A549 (cell line): ENCODE measurements at regions not wholly inside any gene's neighbourhood (a gene's known extent, or its start where the extent isn't known, plus 50 kb on each side); places are given as distances from the start of the nearest gene placed in this dataset.
A peak's percentile ranks its signal among the peaks of the same experiment; 100 is the strongest.

ENCODE experiments used
- ATAC-seq, 2 experiments: fragments of 200-7000 bp in 1 of 2; fragments of >200 bp in 1 of 2; cut with Nextera tagmentation in 1 of 2; cut with Tn5 transposase in 1 of 2; 3 replicates each; pipeline versions ENCODE4 v1.8.0 to v1.9.1; 2018 to 2020; ENCODE audit warnings: mild to moderate bottlenecking in 1 of 2, moderate library complexity in 1 of 2
- CTCF ChIA-PET: fragments of 300-600 bp; sonication (Branson Sonifier 250); formaldehyde crosslinking; extraction: SDS; loops from one replicate; lab custom pipeline; 2021; ENCODE audit warnings: antibody characterized with exemption, inconsistent platforms; lab: Yijun Ruan, JAX
- POLR2A ChIA-PET: fragments of 350-600 bp; formaldehyde crosslinking; extraction: SDS; loops from one replicate; lab custom pipeline; 2021; ENCODE audit warnings: antibody characterized with exemption, inconsistent platforms; lab: Yijun Ruan, JAX
- DNase-seq, 2 experiments: peaks; one replicate each; pipeline versions ENCODE4 v3.0.0 to v3.0.0-alpha.2; 2011 to 2016; ENCODE audit warnings: low read depth in 1 of 2, low spot score in 1 of 2
- FAIRE-seq: peaks from 2 replicates; lab custom pipeline; 2011; peaks lifted over from hg19 to GRCh38; lab: Jason Lieb, UNC
- H3K27ac ChIP-seq, 2 experiments: fragments of >200 bp; sonication (Bioruptor Twin); formaldehyde crosslinking; 3 replicates each; pipeline ENCODE4 v1.5.1; 2016 to 2017
- H3K4me1 ChIP-seq: fragments of >200 bp; sonication (Bioruptor Twin); formaldehyde crosslinking; 3 replicates; pipeline ENCODE4 v1.6.1; 2016
- H3K4me2 ChIP-seq: fragments of >200 bp; sonication (Bioruptor Twin); formaldehyde crosslinking; 3 replicates; pipeline ENCODE4 v1.6.1; 2016
- H3K4me3 ChIP-seq: fragments of >200 bp; sonication (Bioruptor Twin); formaldehyde crosslinking; 3 replicates; pipeline ENCODE4 v1.5.1; 2016
- H3K9me3 ChIP-seq: fragments of >200 bp; sonication (Bioruptor Twin); formaldehyde crosslinking; 3 replicates; pipeline ENCODE4 v1.6.1; 2016
- BHLHE40 ChIP-seq: IDR thresholded peaks from 2 replicates; pipeline ENCODE4 v1.6.1; 2012; ENCODE audit warnings: low read depth, low read length, inconsistent platforms
- CHD2 ChIP-seq: fragments of 150-350 bp; IDR thresholded peaks from 2 replicates; pipeline ENCODE4 v1.6.1; 2014; ENCODE audit warnings: low read length; ENCODE audit not compliant: partially characterized antibody
- ESRRA ChIP-seq: fragments of 150-350 bp; IDR thresholded peaks from 2 replicates; pipeline ENCODE4 v1.6.1; 2014; ENCODE audit warnings: mild to moderate bottlenecking, low read length, borderline replicate concordance
- FOSB ChIP-seq: fragments of 250-450 bp; sonication (Bioruptor Pico); IDR thresholded peaks from 2 replicates; pipeline ENCODE4 v1.5.0; 2020; ENCODE audit warnings: mild to moderate bottlenecking, moderate library complexity
- FOSL2 ChIP-seq, 2 experiments: fragments of 450-650 bp in 1 of 2; fragments of >200 bp in 1 of 2; sonication (Bioruptor Twin) in 1 of 2; formaldehyde crosslinking; IDR thresholded peaks; 2 replicates each; pipeline versions ENCODE4 v1.5.0 to v1.6.1; 2016 to 2020; ENCODE audit warnings: mild to moderate bottlenecking in 1 of 2, moderate library complexity in 1 of 2
- JUNB ChIP-seq: fragments of >200 bp; sonication (Bioruptor Twin); formaldehyde crosslinking; IDR thresholded peaks from 2 replicates; pipeline ENCODE4 v1.6.1; 2016
- KDM5A ChIP-seq: fragments of 200-600 bp; sonication (generic); IDR thresholded peaks from 2 replicates; pipeline ENCODE4 v1.6.1; 2016; ENCODE audit warnings: antibody characterized with exemption, mild to moderate bottlenecking
- MAFK ChIP-seq: fragments of 450-650 bp; IDR thresholded peaks from 2 replicates; pipeline ENCODE4 v1.6.1; 2014; ENCODE audit not compliant: partially characterized antibody
- MAZ ChIP-seq: fragments of 150-350 bp; IDR thresholded peaks from 2 replicates; pipeline ENCODE4 v1.6.1; 2014; ENCODE audit warnings: antibody characterized with exemption, low read depth, low read length, borderline replicate concordance
- NFE2L2 ChIP-seq: fragments of 150-350 bp; conservative IDR thresholded peaks from 2 replicates; pipeline ENCODE4 v1.6.1; 2014; ENCODE audit warnings: low read length
- NPAS2 ChIP-seq: fragments of 250-450 bp; sonication (Bioruptor Pico); IDR thresholded peaks from 2 replicates; pipeline ENCODE4 v1.8.0; 2022; ENCODE audit warnings: mild to moderate bottlenecking, moderate library complexity, borderline replicate concordance
- RAD21 ChIP-seq, 2 experiments: fragments of >200 bp in 1 of 2; sonication (Bioruptor Twin) in 1 of 2; formaldehyde crosslinking in 1 of 2; IDR thresholded peaks in 1 of 2; conservative IDR thresholded peaks in 1 of 2; 2 replicates in 1 of 2; 3 replicates in 1 of 2; pipeline ENCODE4 v1.6.1; 2012 to 2018; ENCODE audit warnings: inconsistent platforms in 1 of 2
- RCOR1 ChIP-seq: fragments of 150-350 bp; IDR thresholded peaks from 2 replicates; pipeline ENCODE4 v1.6.1; 2014; ENCODE audit warnings: antibody characterized with exemption, low read length, low read depth
- TFCP2L1 ChIP-seq: fragments of 250-450 bp; sonication (Bioruptor Pico); IDR thresholded peaks from 2 replicates; pipeline ENCODE4 v1.5.0; 2021; ENCODE audit warnings: mild to moderate bottlenecking
- ZC3H11A ChIP-seq: fragments of 450-650 bp; IDR thresholded peaks from 2 replicates; pipeline ENCODE4 v1.6.1; 2014; ENCODE audit warnings: antibody characterized with exemption, mild to moderate bottlenecking
- WGBS: methylation state at CpG from one replicate; pipeline ENCODE4 v1.1.6; 2017; ENCODE audit errors: missing lambda C conversion rate; 5-methylcytosine and 5-hydroxymethylcytosine counted together
- TF ChIP-seq, protein P1 (sequence below): fragments of 200-600 bp; sonication (generic); IDR thresholded peaks from 2 replicates; pipeline ENCODE4 v1.6.1; 2016; ENCODE audit warnings: antibody characterized with exemption, mild to moderate bottlenecking, moderate library complexity
- TF ChIP-seq, protein P2 (sequence below): fragments of 250-450 bp; sonication (Bioruptor Pico); IDR thresholded peaks from 2 replicates; pipeline ENCODE4 v1.5.0; 2021; ENCODE audit warnings: mild to moderate bottlenecking, moderate library complexity, borderline replicate concordance
- TF ChIP-seq, protein P3 (sequence below): fragments of >200 bp; sonication (Bioruptor Twin); formaldehyde crosslinking; IDR thresholded peaks from 3 replicates; pipeline ENCODE4 v1.6.1; 2016

DNA sequence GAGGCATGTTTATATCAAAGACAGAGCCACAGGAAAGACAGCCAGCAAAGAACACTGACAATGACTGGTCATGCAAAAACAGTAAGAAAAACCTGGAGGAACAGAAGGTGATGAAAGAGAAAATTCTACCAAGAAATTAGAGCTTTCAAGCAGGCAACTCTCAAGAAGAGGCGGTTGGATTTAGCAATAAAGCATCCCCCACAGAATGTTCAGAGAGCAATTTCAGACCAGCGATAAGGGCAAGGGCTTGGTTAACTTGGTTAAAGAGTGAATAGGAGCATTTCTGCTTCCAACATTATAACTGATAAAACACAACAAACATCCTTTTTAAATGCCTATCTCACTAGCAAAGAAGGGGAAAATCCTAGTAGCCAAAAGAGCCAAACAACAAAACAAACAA lies 68.0 kb upstream of the NCKAP5 start (continued):
- TF ChIP-seq, protein P1, sequence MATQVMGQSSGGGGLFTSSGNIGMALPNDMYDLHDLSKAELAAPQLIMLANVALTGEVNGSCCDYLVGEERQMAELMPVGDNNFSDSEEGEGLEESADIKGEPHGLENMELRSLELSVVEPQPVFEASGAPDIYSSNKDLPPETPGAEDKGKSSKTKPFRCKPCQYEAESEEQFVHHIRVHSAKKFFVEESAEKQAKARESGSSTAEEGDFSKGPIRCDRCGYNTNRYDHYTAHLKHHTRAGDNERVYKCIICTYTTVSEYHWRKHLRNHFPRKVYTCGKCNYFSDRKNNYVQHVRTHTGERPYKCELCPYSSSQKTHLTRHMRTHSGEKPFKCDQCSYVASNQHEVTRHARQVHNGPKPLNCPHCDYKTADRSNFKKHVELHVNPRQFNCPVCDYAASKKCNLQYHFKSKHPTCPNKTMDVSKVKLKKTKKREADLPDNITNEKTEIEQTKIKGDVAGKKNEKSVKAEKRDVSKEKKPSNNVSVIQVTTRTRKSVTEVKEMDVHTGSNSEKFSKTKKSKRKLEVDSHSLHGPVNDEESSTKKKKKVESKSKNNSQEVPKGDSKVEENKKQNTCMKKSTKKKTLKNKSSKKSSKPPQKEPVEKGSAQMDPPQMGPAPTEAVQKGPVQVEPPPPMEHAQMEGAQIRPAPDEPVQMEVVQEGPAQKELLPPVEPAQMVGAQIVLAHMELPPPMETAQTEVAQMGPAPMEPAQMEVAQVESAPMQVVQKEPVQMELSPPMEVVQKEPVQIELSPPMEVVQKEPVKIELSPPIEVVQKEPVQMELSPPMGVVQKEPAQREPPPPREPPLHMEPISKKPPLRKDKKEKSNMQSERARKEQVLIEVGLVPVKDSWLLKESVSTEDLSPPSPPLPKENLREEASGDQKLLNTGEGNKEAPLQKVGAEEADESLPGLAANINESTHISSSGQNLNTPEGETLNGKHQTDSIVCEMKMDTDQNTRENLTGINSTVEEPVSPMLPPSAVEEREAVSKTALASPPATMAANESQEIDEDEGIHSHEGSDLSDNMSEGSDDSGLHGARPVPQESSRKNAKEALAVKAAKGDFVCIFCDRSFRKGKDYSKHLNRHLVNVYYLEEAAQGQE, result no peak
- no peak for TF ChIP-seq KDM5A
- TF ChIP-seq NFE2L2, result no peak
- TF ChIP-seq, protein P2, sequence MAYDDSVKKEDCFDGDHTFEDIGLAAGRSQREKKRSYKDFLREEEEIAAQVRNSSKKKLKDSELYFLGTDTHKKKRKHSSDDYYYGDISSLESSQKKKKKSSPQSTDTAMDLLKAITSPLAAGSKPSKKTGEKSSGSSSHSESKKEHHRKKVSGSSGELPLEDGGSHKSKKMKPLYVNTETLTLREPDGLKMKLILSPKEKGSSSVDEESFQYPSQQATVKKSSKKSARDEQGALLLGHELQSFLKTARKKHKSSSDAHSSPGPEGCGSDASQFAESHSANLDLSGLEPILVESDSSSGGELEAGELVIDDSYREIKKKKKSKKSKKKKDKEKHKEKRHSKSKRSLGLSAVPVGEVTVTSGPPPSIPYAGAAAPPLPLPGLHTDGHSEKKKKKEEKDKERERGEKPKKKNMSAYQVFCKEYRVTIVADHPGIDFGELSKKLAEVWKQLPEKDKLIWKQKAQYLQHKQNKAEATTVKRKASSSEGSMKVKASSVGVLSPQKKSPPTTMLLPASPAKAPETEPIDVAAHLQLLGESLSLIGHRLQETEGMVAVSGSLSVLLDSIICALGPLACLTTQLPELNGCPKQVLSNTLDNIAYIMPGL (CRISPR knock-in tag), result no peak
- TF ChIP-seq RCOR1, result no peak

DNA sequence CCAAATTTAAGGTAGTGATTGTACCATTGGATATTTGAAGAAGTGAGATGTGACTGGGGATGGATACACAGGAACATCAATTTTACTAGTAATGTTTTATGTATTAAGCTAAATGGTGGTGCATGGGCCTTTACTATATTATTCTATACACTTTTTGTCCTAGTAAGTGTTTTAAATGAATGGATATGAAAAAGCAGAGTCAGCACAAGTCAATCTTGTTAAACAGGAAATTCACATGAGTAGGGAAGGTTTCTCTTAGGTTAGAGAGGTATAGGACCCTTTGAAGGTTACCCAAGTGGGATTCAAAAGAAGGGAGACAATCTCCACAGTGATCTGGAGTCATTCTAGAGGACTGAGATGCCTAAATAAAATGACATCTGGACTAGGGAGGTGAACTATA lies 71.8 kb upstream of the NCKAP5 start:
- ChIA-PET POLR2A (no interaction called here), CTCF (no interaction called here)
- H3K4me2 ChIP-seq, result no peak overlapping the region
- no peak overlapping the region for H3K27ac ChIP-seq
- ATAC-seq, result no peak
- FAIRE-seq, result no peak
- no peak for DNase-seq
- H3K4me3 ChIP-seq, result no peak overlapping the region
- no peaks in the 10 kb centered on the region for H3K9me3 ChIP-seq
- H3K4me1 ChIP-seq, result no peaks in the 10 kb centered on the region
- TF ChIP-seq JUNB, result no peak
- no peak for TF ChIP-seq FOSL2 (IDR thresholded peaks at IDR 0.05)
- no peak for TF ChIP-seq FOSL2 (CRISPR knock-in tag; IDR thresholded peaks at IDR 0.05)
- TF ChIP-seq TFCP2L1 (CRISPR knock-in tag), result no peak
- peak; percentile 83 for TF ChIP-seq MAFK
- TF ChIP-seq ZC3H11A, result no peak

DNA sequence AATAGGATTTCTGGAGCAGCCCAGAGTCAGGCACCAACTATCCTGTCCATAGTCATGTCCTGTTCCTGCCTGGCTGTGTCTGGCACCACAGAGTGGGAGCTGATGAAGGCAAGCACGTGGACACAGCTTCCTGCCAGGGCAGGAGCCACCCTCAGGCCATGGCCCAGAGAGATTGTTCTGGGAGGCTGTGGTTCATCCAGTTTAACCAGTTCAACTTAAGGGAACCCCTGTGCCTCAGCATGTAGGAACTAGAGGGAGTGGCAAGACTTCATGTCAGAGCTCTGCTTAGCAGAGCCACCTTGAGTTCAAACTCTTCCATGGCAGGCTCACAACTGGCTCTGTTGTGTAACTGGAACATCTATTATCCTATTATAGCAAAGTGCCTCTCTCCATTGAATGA lies 73.2 kb upstream of the NCKAP5 start:
- ChIA-PET POLR2A (no interaction called here), CTCF (interaction anchor here (0.6 to 1.4 kb wide), 3 partner anchors 12 to 352 kb away, joined by 3 to 4 read pairs (median 4); no protein-coding TSS in a partner anchor)
- 38% methylated on average over 1 of the region's 1 CpG for WGBS
- ATAC-seq, result peak; percentile 62 to 76; a peak in 4 of 6 replicates
- FAIRE-seq, result no peak
- Histone ChIP-seq H3K4me1 (no peaks in the 10 kb centered on the region), H3K4me2 (no peak overlapping the region), H3K4me3 (no peak overlapping the region), H3K27ac (no peak overlapping the region), H3K9me3 (no peaks in the 10 kb centered on the region)
- DNase-seq, result peak in 1 of 2 experiments; percentile 32
- 0 out of 5 replicates have a peak, but pooled peaks of 1 of the 2 experiments have one; percentile 7 for TF ChIP-seq RAD21 (conservative IDR thresholded peaks at IDR 0.05 in 1 of 2, IDR thresholded peaks at IDR 0.05 in 1 of 2)
- no peak for TF ChIP-seq FOSB (CRISPR knock-in tag)

DNA sequence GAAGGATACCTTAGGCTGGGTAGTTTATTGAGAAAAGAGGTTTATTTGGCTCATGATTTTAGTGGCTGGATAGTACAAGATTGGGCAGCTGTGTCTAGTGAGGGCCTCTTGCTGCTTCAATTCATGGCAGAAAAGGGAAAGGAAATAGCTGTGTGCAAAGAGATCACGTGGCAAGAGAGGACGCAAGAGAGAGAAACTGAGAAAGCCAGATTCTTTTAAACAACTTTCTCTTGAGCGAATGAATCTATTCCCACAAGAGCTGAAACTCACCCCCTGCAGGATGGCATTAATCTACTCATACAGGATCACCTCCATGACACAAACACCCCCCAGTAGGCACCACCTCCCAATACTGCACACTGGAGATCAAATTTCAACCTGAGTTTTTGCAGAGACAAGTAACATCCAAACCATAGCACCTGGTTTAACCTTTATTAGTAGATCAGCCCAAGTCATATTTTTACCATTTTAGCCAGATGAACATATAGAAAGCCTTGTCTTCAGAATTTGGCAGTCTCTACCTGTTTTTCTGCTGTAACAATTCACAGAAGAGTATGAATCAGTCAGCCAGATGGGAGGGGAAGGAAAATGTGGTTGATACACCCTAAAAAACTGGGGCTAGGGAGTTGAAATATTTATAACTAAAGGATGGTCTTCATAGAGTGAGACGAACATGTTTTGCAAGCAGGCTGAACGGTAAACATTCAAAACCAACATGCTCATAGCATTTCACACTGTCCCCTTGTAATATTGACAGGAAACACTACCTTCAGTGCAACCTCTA lies 73.9 kb upstream of the NCKAP5 start:
- POLR2A ChIA-PET, result no interaction called here
- ATAC-seq (no peak), FAIRE-seq (no peak), DNase-seq (no peak)
- WGBS, result 46% methylated on average over 5 of the region's 5 CpGs
- CTCF ChIA-PET, result interaction anchor here (1.0 to 1.4 kb wide), 2 partner anchors 11 to 138 kb away, joined by 3 to 4 read pairs; no protein-coding TSS in a partner anchor
- no peaks in the 10 kb centered on the region for H3K9me3 ChIP-seq
- no peak overlapping the region for H3K4me3 ChIP-seq
- no peak overlapping the region for H3K4me2 ChIP-seq
- no peak overlapping the region for H3K27ac ChIP-seq
- H3K4me1 ChIP-seq, result no peaks in the 10 kb centered on the region
- TF ChIP-seq CHD2, result no peak
- TF ChIP-seq, protein P1, result no peak
- no peak for TF ChIP-seq FOSL2 (IDR thresholded peaks at IDR 0.05)
- TF ChIP-seq FOSL2 (CRISPR knock-in tag; IDR thresholded peaks at IDR 0.05), result no peak
- TF ChIP-seq NPAS2 (CRISPR knock-in tag), result no peak
- TF ChIP-seq, protein P3, sequence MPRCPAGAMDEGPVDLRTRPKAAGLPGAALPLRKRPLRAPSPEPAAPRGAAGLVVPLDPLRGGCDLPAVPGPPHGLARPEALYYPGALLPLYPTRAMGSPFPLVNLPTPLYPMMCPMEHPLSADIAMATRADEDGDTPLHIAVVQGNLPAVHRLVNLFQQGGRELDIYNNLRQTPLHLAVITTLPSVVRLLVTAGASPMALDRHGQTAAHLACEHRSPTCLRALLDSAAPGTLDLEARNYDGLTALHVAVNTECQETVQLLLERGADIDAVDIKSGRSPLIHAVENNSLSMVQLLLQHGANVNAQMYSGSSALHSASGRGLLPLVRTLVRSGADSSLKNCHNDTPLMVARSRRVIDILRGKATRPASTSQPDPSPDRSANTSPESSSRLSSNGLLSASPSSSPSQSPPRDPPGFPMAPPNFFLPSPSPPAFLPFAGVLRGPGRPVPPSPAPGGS, result no peak
- no peak for TF ChIP-seq BHLHE40
- TF ChIP-seq MAZ, result no peak
- no peak for TF ChIP-seq ESRRA
